Hepatocyte (in vitro differentiated cells): ENCODE measurements at regions not wholly inside any gene's neighbourhood (a gene's known extent, or its start where the extent isn't known, plus 50 kb on each side); places are given as distances from the start of the nearest gene placed in this dataset.

Experiments used
- DNase-seq: peaks from one replicate; pipeline ENCODE4 v3.0.0-alpha.2; 2016; ENCODE audit warnings: low spot score
- H2AFZ ChIP-seq: fragments of 200-600 bp; sonication (generic); 2 replicates; pipeline ENCODE4 v1.6.0; 2016; ENCODE audit warnings: antibody characterized with exemption, mild to moderate bottlenecking
- H3K27ac ChIP-seq: fragments of 200-600 bp; sonication (generic); 2 replicates; pipeline ENCODE4 v1.5.1; 2016; ENCODE audit warnings: mild to moderate bottlenecking
- H3K27me3 ChIP-seq: fragments of 200-600 bp; sonication (generic); 2 replicates; pipeline ENCODE4 v1.6.1; 2016
- H3K36me3 ChIP-seq: fragments of 200-600 bp; sonication (generic); replicated peaks from 2 replicates; pipeline ENCODE4 v1.5.1; 2016; ENCODE audit warnings: low read depth; ENCODE audit not compliant: insufficient read depth
- H3K4me1 ChIP-seq: fragments of 200-600 bp; sonication (generic); 2 replicates; pipeline ENCODE4 v1.5.1; 2016; ENCODE audit warnings: mild to moderate bottlenecking, moderate library complexity; ENCODE audit not compliant: insufficient read depth
- H3K4me2 ChIP-seq: fragments of 200-600 bp; sonication (generic); 2 replicates; pipeline ENCODE4 v1.6.0; 2016
- H3K4me3 ChIP-seq: fragments of 200-600 bp; sonication (generic); 2 replicates; pipeline ENCODE4 v1.5.1; 2016; ENCODE audit warnings: mild to moderate bottlenecking
- H3K79me2 ChIP-seq: fragments of 200-600 bp; sonication (generic); 2 replicates; pipeline ENCODE4 v1.6.0; 2017; ENCODE audit warnings: mild to moderate bottlenecking
- H3K9me2 ChIP-seq: fragments of 200-600 bp; sonication (generic); replicated peaks from 2 replicates; pipeline ENCODE4 v1.6.0; 2017; ENCODE audit warnings: mild to moderate bottlenecking; ENCODE audit not compliant: insufficient read depth
- H3K9me3 ChIP-seq: fragments of 200-600 bp; sonication (generic); 2 replicates; pipeline ENCODE4 v1.5.1; 2016; ENCODE audit warnings: low read depth, mild to moderate bottlenecking
- H4K20me1 ChIP-seq: fragments of 200-600 bp; sonication (generic); 2 replicates; pipeline ENCODE4 v1.6.0; 2016; ENCODE audit warnings: mild to moderate bottlenecking; ENCODE audit not compliant: insufficient read depth, poor library complexity, severe bottlenecking
- EZH2 ChIP-seq: fragments of 200-600 bp; sonication (generic); IDR thresholded peaks from 2 replicates; pipeline ENCODE4 v1.6.1; 2016; ENCODE audit warnings: antibody characterized with exemption, mild to moderate bottlenecking, borderline replicate concordance
- EZH2phosphoT487 ChIP-seq: fragments of 200-600 bp; sonication (generic); IDR thresholded peaks from one replicate; pipeline ENCODE4 v1.6.1; 2018; ENCODE audit warnings: antibody characterized with exemption, mild to moderate bottlenecking, low read depth, moderate library complexity; ENCODE audit not compliant: unreplicated experiment, severe bottlenecking
- WGBS: methylation state at CpG from one replicate; pipeline ENCODE4 v1.1.6; 2016; ENCODE audit warnings: low lambda C conversion rate; ENCODE audit errors: missing lambda C conversion rate; 5-methylcytosine and 5-hydroxymethylcytosine counted together
- TF ChIP-seq, protein P1 (sequence below): fragments of 200-600 bp; sonication (generic); IDR thresholded peaks from 2 replicates; pipeline ENCODE4 v1.5.1; 2016; ENCODE audit warnings: antibody characterized with exemption, mild to moderate bottlenecking; ENCODE audit not compliant: poor library complexity

GRCh38 chr6:153411070-153411648 is 280.1 kb upstream of the RGS17 start:
- Histone ChIP-seq H2AFZ (no peak overlapping the region), H3K79me2 (no peaks in the 10 kb centered on the region), H3K36me3 (no peaks in the 10 kb centered on the region), H3K27ac (no peak overlapping the region), H3K4me1 (no peaks in the 10 kb centered on the region), H3K4me2 (no peak overlapping the region), H4K20me1 (no peaks in the 10 kb centered on the region), H3K9me3 (no peaks in the 10 kb centered on the region), H3K9me2 (no peaks in the 10 kb centered on the region), H3K27me3 (no peaks in the 10 kb centered on the region), H3K4me3 (no peak overlapping the region)
- TF ChIP-seq, protein P1, sequence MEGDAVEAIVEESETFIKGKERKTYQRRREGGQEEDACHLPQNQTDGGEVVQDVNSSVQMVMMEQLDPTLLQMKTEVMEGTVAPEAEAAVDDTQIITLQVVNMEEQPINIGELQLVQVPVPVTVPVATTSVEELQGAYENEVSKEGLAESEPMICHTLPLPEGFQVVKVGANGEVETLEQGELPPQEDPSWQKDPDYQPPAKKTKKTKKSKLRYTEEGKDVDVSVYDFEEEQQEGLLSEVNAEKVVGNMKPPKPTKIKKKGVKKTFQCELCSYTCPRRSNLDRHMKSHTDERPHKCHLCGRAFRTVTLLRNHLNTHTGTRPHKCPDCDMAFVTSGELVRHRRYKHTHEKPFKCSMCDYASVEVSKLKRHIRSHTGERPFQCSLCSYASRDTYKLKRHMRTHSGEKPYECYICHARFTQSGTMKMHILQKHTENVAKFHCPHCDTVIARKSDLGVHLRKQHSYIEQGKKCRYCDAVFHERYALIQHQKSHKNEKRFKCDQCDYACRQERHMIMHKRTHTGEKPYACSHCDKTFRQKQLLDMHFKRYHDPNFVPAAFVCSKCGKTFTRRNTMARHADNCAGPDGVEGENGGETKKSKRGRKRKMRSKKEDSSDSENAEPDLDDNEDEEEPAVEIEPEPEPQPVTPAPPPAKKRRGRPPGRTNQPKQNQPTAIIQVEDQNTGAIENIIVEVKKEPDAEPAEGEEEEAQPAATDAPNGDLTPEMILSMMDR: no peak
- TF ChIP-seq EZH2phosphoT487: no peak
- no peak for TF ChIP-seq EZH2
- DNase-seq: no peak
- WGBS: 93% methylated on average over 3 of the region's 3 CpGs

- no peak overlapping the region for H3K4me2 ChIP-seq
- 69% methylated on average over 4 of the region's 4 CpGs for WGBS
- no peaks in the 10 kb centered on the region for H3K79me2 ChIP-seq
- no peaks in the 10 kb centered on the region for H3K9me2 ChIP-seq
- H3K27ac ChIP-seq: no peak overlapping the region
- no peaks in the 10 kb centered on the region for H3K36me3 ChIP-seq
- H3K9me3 ChIP-seq: no peaks in the 10 kb centered on the region
- no peak overlapping the region for H3K4me3 ChIP-seq
- TF ChIP-seq EZH2 (no peak), EZH2phosphoT487 (no peak)
- TF ChIP-seq, protein P1: no peak
- DNase-seq: no peak
- H4K20me1 ChIP-seq: no peaks in the 10 kb centered on the region
- H2AFZ ChIP-seq: no peak overlapping the region
- no peaks in the 10 kb centered on the region for H3K27me3 ChIP-seq
- H3K4me1 ChIP-seq: no peaks in the 10 kb centered on the region
Measured at GRCh38 chr6:153405931-153406330, 274.8 kb upstream of the RGS17 start.

DNA sequence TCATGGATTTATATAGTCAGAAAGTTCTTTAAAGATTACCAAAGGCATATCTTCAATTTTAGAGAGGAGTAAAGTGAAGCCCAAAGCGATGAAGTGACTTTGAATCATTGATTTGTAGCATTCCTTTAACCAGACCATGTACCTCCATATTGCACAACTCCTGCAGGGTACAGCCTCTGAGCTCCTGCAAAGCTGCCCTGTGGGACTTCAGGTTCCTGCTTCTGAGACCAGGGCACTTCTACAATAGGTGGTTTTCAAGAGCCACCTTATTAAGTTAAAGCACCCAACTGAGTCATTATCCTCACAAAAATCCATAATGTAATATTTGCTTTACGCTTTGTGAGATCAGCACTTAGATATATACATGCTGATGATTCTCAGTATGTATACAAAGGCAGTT is 270.7 kb upstream of the RGS17 start:
- H3K4me3 ChIP-seq: no peak overlapping the region
- H3K27ac ChIP-seq: no peak overlapping the region
- no peaks in the 10 kb centered on the region for H4K20me1 ChIP-seq
- no peak overlapping the region for H2AFZ ChIP-seq
- no peaks in the 10 kb centered on the region for H3K9me2 ChIP-seq
- no peaks in the 10 kb centered on the region for H3K4me1 ChIP-seq
- H3K4me2 ChIP-seq: no peak overlapping the region
- WGBS: 77% methylated on average over 2 of the region's 2 CpGs
- H3K79me2 ChIP-seq: no peaks in the 10 kb centered on the region
- H3K9me3 ChIP-seq: no peaks in the 10 kb centered on the region
- no peaks in the 10 kb centered on the region for H3K27me3 ChIP-seq
- TF ChIP-seq EZH2phosphoT487: no peak
- no peak for TF ChIP-seq EZH2
- DNase-seq: no peak
- no peaks in the 10 kb centered on the region for H3K36me3 ChIP-seq

DNA sequence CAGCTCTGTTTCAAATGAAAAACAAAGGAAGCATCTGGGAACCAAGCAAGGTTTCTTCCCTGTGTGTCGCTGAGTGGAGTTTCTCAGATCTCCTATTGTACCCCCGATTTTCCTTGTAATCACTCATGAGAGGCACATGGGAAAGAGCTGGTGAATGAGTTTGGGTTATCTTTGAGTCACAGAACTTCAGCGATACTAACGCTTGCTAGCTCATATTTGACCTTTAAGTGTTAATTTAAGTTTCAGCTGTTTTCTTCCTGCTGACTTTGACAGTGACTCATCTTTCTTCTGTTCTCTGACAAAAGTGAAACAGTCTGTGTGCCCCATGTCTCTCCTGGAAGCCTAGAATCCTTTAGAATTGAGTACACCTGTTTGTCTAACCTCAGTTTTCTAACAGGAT is 261.1 kb upstream of the RGS17 start:
- no peaks in the 10 kb centered on the region for H3K79me2 ChIP-seq
- H3K36me3 ChIP-seq: no peaks in the 10 kb centered on the region
- H4K20me1 ChIP-seq: no peaks in the 10 kb centered on the region
- no peak for DNase-seq
- H3K4me3 ChIP-seq: no peak overlapping the region
- TF ChIP-seq, protein P1: no peak
- TF ChIP-seq EZH2phosphoT487 (no peak), EZH2 (no peak)
- no peaks in the 10 kb centered on the region for H3K9me3 ChIP-seq
- 82% methylated on average over 4 of the region's 4 CpGs for WGBS
- no peak overlapping the region for H3K4me2 ChIP-seq
- H3K27me3 ChIP-seq: no peaks in the 10 kb centered on the region
- no peaks in the 10 kb centered on the region for H3K4me1 ChIP-seq
- no peak overlapping the region for H2AFZ ChIP-seq
- H3K9me2 ChIP-seq: no peaks in the 10 kb centered on the region
- H3K27ac ChIP-seq: no peak overlapping the region
